ENCODE measurements at regions not wholly inside any gene's neighbourhood (a gene's known extent, or its start where the extent isn't known, plus 50 kb on each side); places are given as distances from the start of the nearest gene placed in this dataset.

- H3K27me3 Mint-ChIP-seq (ENCODE audit: insufficient read depth, low read depth, poor library complexity) = no peaks in the 10 kb centered on the region
- Histone ChIP-seq H3K27ac (ENCODE audit: low read depth) (no peak overlapping the region), H3K4me2 (no peak overlapping the region), H3K4me3 (no peak overlapping the region), H3K9me2 (ENCODE audit: insufficient read depth) (no peaks in the 10 kb centered on the region), H3F3A (replicated peaks; ENCODE audit: low read depth) (no peaks in the 10 kb centered on the region), H2AFZ (peak overlapping the region; percentile 69; the same call in 1 of the 2 replicates), H3K79me2 (replicated peaks; ENCODE audit: insufficient read depth) (no peaks in the 10 kb centered on the region), H3K36me3 (ENCODE audit: insufficient read depth) (no peaks in the 10 kb centered on the region), H4K20me1 (replicated peaks; ENCODE audit: insufficient read depth) (no peaks in the 10 kb centered on the region), H3K27me3 (ENCODE audit: insufficient read depth) (no peaks in the 10 kb centered on the region), H3K4me1 (ENCODE audit: insufficient read depth) (no peaks in the 10 kb centered on the region)
- no peak overlapping the region for H3K4me3 Mint-ChIP-seq
- TF ChIP-seq CTCF (conservative IDR thresholded peaks at IDR 0.05; ENCODE audit: low read depth in 2 of 2) (no peak), STAT1 (IDR thresholded peaks at IDR 0.05; ENCODE audit: unreplicated experiment) (no peak), ETS1 (IDR thresholded peaks at IDR 0.05) (no peak), JUNB (IDR thresholded peaks at IDR 0.05; ENCODE audit: unreplicated experiment) (no peak), ZNF331 (CRISPR knock-in tag; IDR thresholded peaks at IDR 0.05; ENCODE audit: low read depth) (no peak), NANOG (IDR thresholded peaks at IDR 0.05; ENCODE audit: borderline replicate concordance) (no peak)
- ATAC-seq (no peak), DNase-seq (ENCODE audit: low spot score) (no peak)
- no peaks in the 10 kb centered on the region for H3K9me3 Mint-ChIP-seq
- H3K27ac Mint-ChIP-seq = no peak overlapping the region; the same call in 1 of the 2 replicates
- H3K36me3 Mint-ChIP-seq (ENCODE audit: low read depth) = no peaks in the 10 kb centered on the region
- H3K4me1 Mint-ChIP-seq = no peaks in the 10 kb centered on the region
These were observed 521.4 kb downstream of the FBXO15 start for GRCh38 chr18:73626221-73626620.

GRCh38 chr18:73621091-73621490, 526.5 kb downstream of the FBXO15 start:
- Histone ChIP-seq H3K9me2 (ENCODE audit: insufficient read depth) (peaks cover 3% of the 10 kb centered on the region; the same call in 1 of the 2 replicates), H3K27me3 (ENCODE audit: insufficient read depth) (no peaks in the 10 kb centered on the region), H3F3A (replicated peaks; ENCODE audit: low read depth) (no peaks in the 10 kb centered on the region), H3K27ac (ENCODE audit: low read depth) (no peak overlapping the region), H2AFZ (no peak overlapping the region), H3K4me3 (no peak overlapping the region), H4K20me1 (replicated peaks; ENCODE audit: insufficient read depth) (no peaks in the 10 kb centered on the region), H3K4me2 (no peak overlapping the region), H3K79me2 (replicated peaks; ENCODE audit: insufficient read depth) (no peaks in the 10 kb centered on the region), H3K4me1 (ENCODE audit: insufficient read depth) (peaks cover 13% of the 10 kb centered on the region; the same call in 1 of the 2 replicates), H3K36me3 (ENCODE audit: insufficient read depth) (no peaks in the 10 kb centered on the region)
- ATAC-seq (no peak), DNase-seq (ENCODE audit: low spot score) (no peak)
- Mint-ChIP-seq H3K4me1 (peaks cover 13% of the 10 kb centered on the region), H3K27me3 (ENCODE audit: insufficient read depth, low read depth, poor library complexity) (no peaks in the 10 kb centered on the region), H3K36me3 (ENCODE audit: low read depth) (no peaks in the 10 kb centered on the region), H3K4me3 (no peak overlapping the region), H3K9me3 (no peaks in the 10 kb centered on the region), H3K27ac (no peak overlapping the region)
- no peak for TF ChIP-seq REST (IDR thresholded peaks at IDR 0.05; ENCODE audit: unreplicated experiment)
- no peak for TF ChIP-seq POLR2AphosphoS5 (IDR thresholded peaks at IDR 0.05; ENCODE audit: low read depth)
- no peak for TF ChIP-seq STAT1 (IDR thresholded peaks at IDR 0.05; ENCODE audit: unreplicated experiment)
- TF ChIP-seq EZH2 (IDR thresholded peaks at IDR 0.05; ENCODE audit: low read depth, unreplicated experiment) = no peak
- no peak for TF ChIP-seq ZNF462 (CRISPR knock-in tag; IDR thresholded peaks at IDR 0.05)
- TF ChIP-seq NANOG (IDR thresholded peaks at IDR 0.05; ENCODE audit: borderline replicate concordance) = no peak

All from GM23338 (cell line).